GM21737 (cell line): ENCODE measurements at regions not wholly inside any gene's neighbourhood (a gene's known extent, or its start where the extent isn't known, plus 50 kb on each side); places are given as distances from the start of the nearest gene placed in this dataset.
"Not testable (repeated sequence)": the region's sequence is repeated elsewhere in the genome, so short reads cannot be mapped to it uniquely, and the experiment has no call there.

ENCODE experiments used
- ATAC-seq: cut with Tn5 transposase; IDR thresholded peaks from one replicate; pipeline ENCODE4 v1.9.1; 2021; ENCODE audit warnings: mild to moderate bottlenecking, moderate library complexity; ENCODE audit not compliant: unreplicated experiment

- ATAC-seq: no peak
Observed at GRCh38 chr5:101664071-101664791, 631.9 kb downstream of the SLCO4C1 start.

GRCh38 chr5:101663543-101663942 is 632.5 kb downstream of the SLCO4C1 start:
- ATAC-seq: no peak

DNA sequence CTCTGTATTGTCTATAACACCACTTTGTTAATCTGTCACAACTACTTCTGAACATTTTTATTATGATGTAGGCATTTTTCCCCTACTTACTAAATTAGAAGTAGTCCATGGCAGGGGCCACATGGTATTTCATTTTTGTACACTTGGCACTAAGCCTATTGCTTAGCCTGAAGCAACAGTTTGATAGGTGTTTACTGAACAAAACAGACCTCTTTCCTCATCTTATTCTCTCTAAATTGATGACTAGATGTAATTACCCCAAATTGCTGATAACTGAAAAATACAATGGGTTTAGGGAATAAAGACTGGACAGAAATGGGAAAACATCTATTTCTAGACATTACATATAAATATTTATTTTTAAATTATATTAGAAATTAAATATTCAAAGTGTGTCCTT is 633.8 kb downstream of the SLCO4C1 start:
- ATAC-seq: no peak

DNA sequence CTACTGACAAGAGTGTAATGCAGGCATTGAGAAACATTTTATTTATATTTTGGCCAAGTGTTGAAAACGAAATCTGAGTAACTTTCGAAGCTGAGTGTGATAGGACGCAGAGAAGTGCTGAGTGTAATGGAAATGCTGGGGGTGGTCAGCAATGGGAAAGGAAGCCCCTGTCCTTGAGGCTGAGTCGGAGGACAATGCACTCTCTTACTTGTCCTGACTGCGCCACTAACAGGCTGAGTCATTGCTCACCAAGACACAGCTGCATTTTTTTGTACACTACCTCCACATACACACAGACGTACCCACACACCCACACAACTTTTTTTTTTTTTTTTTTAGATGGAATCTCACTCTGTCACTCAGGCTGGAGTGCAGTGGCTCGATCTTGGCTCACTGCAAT is 637.7 kb downstream of the SLCO4C1 start:
- ATAC-seq: no peak

DNA sequence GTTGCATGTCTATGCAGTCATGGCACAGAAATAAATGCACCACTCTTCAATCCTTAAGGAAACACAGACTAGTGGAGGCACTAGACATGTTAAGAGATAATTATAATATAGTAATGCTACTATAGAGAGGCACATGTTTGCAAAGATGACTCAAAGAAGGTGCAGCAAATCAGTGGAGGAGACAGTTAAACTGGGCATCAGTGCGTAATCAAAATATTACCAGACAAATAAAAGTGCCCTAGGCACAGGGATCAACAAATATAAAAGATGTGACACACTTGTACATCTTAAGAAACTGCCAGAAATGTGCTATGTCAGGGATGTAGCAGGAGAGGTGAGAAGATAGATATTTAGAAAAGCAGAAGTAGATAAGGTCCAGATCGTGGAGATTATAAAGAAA is 642.1 kb downstream of the SLCO4C1 start:
- no peak for ATAC-seq

DNA sequence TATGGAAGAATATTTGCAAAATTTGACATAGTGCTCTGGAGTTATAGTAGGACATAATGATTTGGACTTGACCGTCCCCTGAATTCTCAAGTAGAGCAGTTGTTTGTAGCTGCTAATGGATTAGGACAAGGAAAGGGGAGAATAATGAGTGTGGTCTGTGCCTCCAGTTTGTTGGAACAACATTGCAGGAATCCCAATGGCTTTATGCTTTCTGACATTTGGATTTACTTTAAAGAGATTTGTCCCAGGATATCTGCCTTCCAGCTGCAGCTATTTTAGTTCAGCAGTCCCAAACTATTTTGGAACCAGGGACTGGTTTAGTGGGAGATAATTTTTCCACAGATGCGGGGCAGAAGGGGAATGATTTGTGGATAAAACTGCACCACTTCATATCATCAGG is 648.2 kb downstream of the SLCO4C1 start:
- ATAC-seq: no peak

DNA sequence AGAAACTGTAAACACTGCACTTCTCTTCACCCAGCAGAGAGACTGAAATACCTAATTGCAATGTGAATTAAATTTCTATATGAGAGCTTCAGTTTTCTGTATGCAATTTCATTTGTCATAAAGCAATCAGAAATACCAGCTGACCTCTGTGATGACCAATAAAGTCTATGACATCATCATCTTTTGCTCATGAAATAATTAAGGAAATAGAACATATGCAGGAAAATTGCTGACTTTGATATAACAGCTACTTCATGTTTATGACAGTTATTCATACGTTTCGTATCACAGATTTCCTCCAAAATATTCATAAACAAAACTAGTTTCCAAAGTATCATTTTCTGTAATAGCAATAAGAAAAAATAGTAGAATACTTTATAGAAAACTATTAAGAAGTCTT is 652.3 kb downstream of the SLCO4C1 start:
- no peak for ATAC-seq

GRCh38 chr5:101637599-101637998 is 658.5 kb downstream of the SLCO4C1 start:
- ATAC-seq: no peak

GRCh38 chr5:101627770-101628169 is 668.3 kb downstream of the SLCO4C1 start:
- not testable (repeated sequence) for ATAC-seq

- ATAC-seq: no peak
Observed at GRCh38 chr5:101626572-101626971, 669.5 kb downstream of the SLCO4C1 start.

GRCh38 chr5:101611039-101611438 is 685.0 kb downstream of the SLCO4C1 start:
- no peak for ATAC-seq

GRCh38 chr5:101608322-101608721 is 687.8 kb downstream of the SLCO4C1 start:
- ATAC-seq: no peak

DNA sequence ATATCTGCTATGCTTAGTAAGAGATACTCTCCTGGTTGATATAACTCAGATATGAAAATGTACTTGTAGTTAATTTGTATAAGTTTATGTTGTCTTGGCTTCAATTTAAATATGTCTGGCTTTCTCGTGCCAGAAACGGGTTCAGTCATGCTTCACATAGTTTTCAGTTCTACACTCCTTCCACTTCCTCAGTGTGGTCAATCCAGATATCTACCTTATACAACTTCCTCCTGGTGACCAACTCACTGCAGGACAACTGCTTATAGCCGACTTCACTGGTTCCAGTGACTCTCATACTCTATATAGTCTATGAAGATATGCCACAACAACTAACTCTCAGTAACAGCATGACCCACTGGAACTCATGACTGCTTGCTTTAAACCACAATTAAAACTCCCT is 690.4 kb downstream of the SLCO4C1 start:
- no peak for ATAC-seq

GRCh38 chr5:101600614-101601013 is 695.5 kb downstream of the SLCO4C1 start:
- no peak for ATAC-seq

DNA sequence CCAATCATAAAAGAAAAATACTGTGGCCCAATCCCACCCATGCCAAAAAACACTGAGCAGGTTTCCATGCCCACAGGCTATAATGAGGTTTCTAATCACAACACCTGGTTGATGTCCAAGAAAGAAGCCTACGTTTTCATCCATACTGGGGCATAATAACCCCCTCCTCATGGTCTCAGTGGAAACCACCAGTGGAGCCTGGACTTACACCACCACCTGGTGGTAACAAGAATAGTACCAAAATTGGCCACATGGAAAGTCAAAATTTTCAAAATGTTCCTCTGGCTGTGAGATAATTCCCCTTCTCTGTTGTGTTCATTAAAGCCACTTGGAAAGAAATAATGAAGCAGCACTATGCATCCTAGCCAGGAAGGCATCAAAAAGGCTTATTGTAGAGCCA is 687.3 kb upstream of the ST8SIA4 start:
- no peak for ATAC-seq

- ATAC-seq: no peak
Observed at GRCh38 chr5:101585366-101585765, 682.3 kb upstream of the ST8SIA4 start.

DNA sequence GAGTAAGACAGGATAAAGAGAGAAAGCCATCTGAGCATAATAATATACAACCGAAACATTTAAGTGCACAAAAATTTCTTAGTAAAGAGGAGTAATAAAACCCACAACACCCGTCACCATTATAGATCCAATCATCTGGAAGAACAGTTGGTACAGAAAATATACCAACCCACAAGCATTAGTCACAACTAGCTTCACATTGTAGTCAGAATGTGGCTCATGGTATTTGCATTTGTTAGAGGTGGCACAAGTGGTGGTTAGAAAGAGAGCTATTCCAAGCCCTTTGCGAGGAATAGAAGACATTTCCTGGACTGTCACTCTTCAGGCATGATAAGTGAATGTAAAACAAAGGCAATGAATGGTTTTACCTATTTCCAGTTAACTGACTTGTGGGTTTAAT is 677.5 kb upstream of the ST8SIA4 start:
- no peak for ATAC-seq

- ATAC-seq: no peak
Observed at GRCh38 chr5:101574017-101574416, 670.9 kb upstream of the ST8SIA4 start.

DNA sequence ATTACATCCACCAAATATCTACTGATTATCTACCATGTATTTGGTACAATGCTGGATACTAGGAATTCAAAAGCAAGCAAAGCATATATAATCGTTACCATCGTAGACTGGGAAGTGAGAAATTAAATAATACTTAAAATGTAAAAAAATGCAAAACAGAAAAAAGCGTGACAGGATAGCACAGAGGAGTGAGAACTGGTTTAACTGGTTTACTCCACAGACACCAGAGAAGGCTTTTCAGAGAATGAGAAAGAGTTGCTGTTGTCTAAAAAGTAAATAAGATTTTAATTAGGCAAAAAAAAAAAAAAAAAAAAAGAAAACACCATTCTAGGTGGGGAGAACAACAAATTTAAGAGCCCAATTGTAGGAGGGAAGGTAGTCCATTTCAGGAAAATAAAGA is 657.9 kb upstream of the ST8SIA4 start:
- ATAC-seq: no peak

- ATAC-seq: no peak
Observed at GRCh38 chr5:101543780-101544179, 640.7 kb upstream of the ST8SIA4 start.

- no peak for ATAC-seq
Observed at GRCh38 chr5:101539315-101539714, 636.2 kb upstream of the ST8SIA4 start.

- no peak for ATAC-seq
Observed at GRCh38 chr5:101535626-101536025, 632.5 kb upstream of the ST8SIA4 start.

DNA sequence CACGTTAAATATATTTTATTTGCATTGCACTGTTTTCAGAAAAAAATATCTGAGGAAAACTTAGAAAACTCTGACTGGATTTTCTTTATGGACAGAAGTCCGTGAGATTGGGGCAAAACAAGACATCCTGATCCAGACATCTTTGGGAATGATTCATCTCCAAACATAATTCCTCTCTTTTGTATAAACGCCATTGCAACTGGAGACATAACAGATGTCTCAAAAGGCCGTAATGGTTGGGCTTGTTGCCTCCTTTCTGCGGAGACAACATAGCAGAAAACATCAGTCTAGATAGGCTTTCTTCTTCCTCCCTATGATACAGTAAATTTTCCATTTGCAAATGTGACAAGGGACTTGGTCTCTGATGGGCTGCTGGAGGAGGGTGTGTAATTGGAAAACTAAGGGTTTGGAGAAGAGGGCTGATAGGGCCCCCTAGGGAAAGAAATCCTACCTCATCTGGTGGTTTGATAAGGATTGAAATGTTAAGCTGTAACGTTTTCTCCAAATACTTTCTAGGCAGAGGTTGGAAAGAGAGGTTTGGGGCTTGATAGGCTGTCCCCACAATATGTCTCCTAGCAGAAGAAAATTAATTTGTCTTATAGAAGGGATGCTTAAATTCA is 631.5 kb upstream of the ST8SIA4 start:
- no peak for ATAC-seq
